Mesenchymal stem cell (in vitro differentiated cells and primary cell): ENCODE measurements at regions not wholly inside any gene's neighbourhood (a gene's known extent, or its start where the extent isn't known, plus 50 kb on each side); places are given as distances from the start of the nearest gene placed in this dataset.
"Not testable (repeated sequence)": the region's sequence is repeated elsewhere in the genome, so short reads cannot be mapped to it uniquely, and the experiment has no call there.

ENCODE experiments used
- DNase-seq: peaks from one replicate; pipeline ENCODE4 v3.0.0-alpha.2; 2013
- H2AFZ ChIP-seq: one replicate; pipeline ENCODE4 v1.6.1; 2013; ENCODE audit warnings: low read depth, mild to moderate bottlenecking, control low read depth, inconsistent platforms, low read length, moderate library complexity
- H2AK5ac ChIP-seq: 2 replicates; pipeline ENCODE4 v1.6.1; 2013; ENCODE audit warnings: low read length, moderate library complexity, mild to moderate bottlenecking, inconsistent platforms; ENCODE audit not compliant: severe bottlenecking
- H2BK120ac ChIP-seq: one replicate; pipeline ENCODE4 v1.6.1; 2013; ENCODE audit warnings: low read depth, mild to moderate bottlenecking, inconsistent platforms, low read length, moderate library complexity
- H2BK12ac ChIP-seq, 2 experiments: one replicate each; pipeline ENCODE4 v1.6.1; 2013; ENCODE audit warnings: inconsistent platforms in 2 of 2, low read length in 2 of 2, mild to moderate bottlenecking in 2 of 2, moderate library complexity in 2 of 2, control low read depth in 1 of 2
- H2BK15ac ChIP-seq: one replicate; pipeline ENCODE4 v1.6.1; 2013; ENCODE audit warnings: mild to moderate bottlenecking, low read depth, inconsistent platforms; ENCODE audit not compliant: poor library complexity, severe bottlenecking
- H2BK5ac ChIP-seq: 2 replicates; pipeline ENCODE4 v1.6.1; 2013; ENCODE audit warnings: low read depth, mild to moderate bottlenecking, low read length, control low read depth, inconsistent platforms; ENCODE audit not compliant: poor library complexity, severe bottlenecking
- H3K14ac ChIP-seq, 2 experiments: one replicate each; pipeline ENCODE4 v1.6.1; 2013; ENCODE audit warnings: inconsistent platforms in 2 of 2, low read length in 2 of 2, control low read depth in 1 of 2, mild to moderate bottlenecking in 1 of 2, moderate library complexity in 1 of 2
- H3K18ac ChIP-seq, 2 experiments: one replicate each; pipeline ENCODE4 v1.6.1; 2013; ENCODE audit warnings: inconsistent platforms in 2 of 2, low read length in 2 of 2, control low read depth in 1 of 2, low read depth in 1 of 2, mild to moderate bottlenecking in 1 of 2
- H3K23ac ChIP-seq, 2 experiments: one replicate each; pipeline ENCODE4 v1.6.1; 2013; ENCODE audit warnings: inconsistent platforms in 2 of 2, low read length in 2 of 2, mild to moderate bottlenecking in 2 of 2, moderate library complexity in 2 of 2, control low read depth in 1 of 2
- H3K27ac ChIP-seq: 2 replicates; pipeline ENCODE4 v1.5.1; 2013; ENCODE audit warnings: mild to moderate bottlenecking, moderate library complexity, low read length, control low read depth, inconsistent platforms; ENCODE audit not compliant: poor library complexity, severe bottlenecking
- H3K27me3 ChIP-seq, 2 experiments: 2 replicates each; pipeline versions ENCODE4 v1.6.1 to v1.7.0; 2013; ENCODE audit warnings: low read length in 2 of 2, mild to moderate bottlenecking in 2 of 2, moderate library complexity in 2 of 2, control low read depth in 1 of 2, inconsistent platforms in 1 of 2; ENCODE audit not compliant: control insufficient read depth in 1 of 2, insufficient read depth in 1 of 2
- H3K36me3 ChIP-seq, 2 experiments: 2 replicates each; pipeline versions ENCODE4 v1.6.1 to v1.7.0; 2013; ENCODE audit warnings: low read length in 2 of 2, control low read depth in 1 of 2, inconsistent platforms in 1 of 2, low read depth in 1 of 2, mild to moderate bottlenecking in 1 of 2; ENCODE audit not compliant: insufficient read depth in 2 of 2, control insufficient read depth in 1 of 2
- H3K4ac ChIP-seq, 2 experiments: one replicate each; pipeline ENCODE4 v1.6.1; 2013; ENCODE audit warnings: inconsistent platforms in 2 of 2, low read length in 2 of 2, mild to moderate bottlenecking in 2 of 2, moderate library complexity in 2 of 2, control low read depth in 1 of 2, low read depth in 1 of 2
- H3K4me1 ChIP-seq: 2 replicates; pipeline ENCODE4 v1.6.1; 2013; ENCODE audit warnings: low read depth, low read length, control low read depth; ENCODE audit not compliant: control insufficient read depth, insufficient read depth
- H3K4me2 ChIP-seq: 2 replicates; pipeline ENCODE4 v1.6.1; 2013; ENCODE audit warnings: low read length, mild to moderate bottlenecking, inconsistent platforms; ENCODE audit not compliant: poor library complexity, severe bottlenecking
- H3K4me3 ChIP-seq, 2 experiments: 2 replicates each; pipeline versions ENCODE4 v1.5.1 to v1.7.0; 2013; ENCODE audit warnings: low read length in 2 of 2, mild to moderate bottlenecking in 2 of 2, control low read depth in 1 of 2, low read depth in 1 of 2; ENCODE audit not compliant: insufficient read depth in 1 of 2
- H3K79me1 ChIP-seq: replicated peaks from 2 replicates; pipeline ENCODE4 v1.6.1; 2013; ENCODE audit warnings: mild to moderate bottlenecking, control low read depth, low read length, inconsistent platforms; ENCODE audit not compliant: poor library complexity, severe bottlenecking
- H3K9ac ChIP-seq: 2 replicates; pipeline ENCODE4 v1.7.0; 2013; ENCODE audit warnings: mild to moderate bottlenecking, low read length, moderate library complexity
- H3K9me3 ChIP-seq: 2 replicates; pipeline ENCODE4 v1.7.0; 2013; ENCODE audit warnings: mild to moderate bottlenecking, low read length; ENCODE audit not compliant: control insufficient read depth
- H4K8ac ChIP-seq: one replicate; pipeline ENCODE4 v1.6.1; 2013; ENCODE audit warnings: inconsistent platforms, mild to moderate bottlenecking, low read length, moderate library complexity
- H4K91ac ChIP-seq: one replicate; pipeline ENCODE4 v1.6.1; 2013; ENCODE audit warnings: mild to moderate bottlenecking, low read length, inconsistent platforms
- WGBS: methylation state at CpG from one replicate; pipeline ENCODE4 v1.1.7; 2013; ENCODE audit warnings: mixed read lengths; 5-methylcytosine and 5-hydroxymethylcytosine counted together

DNA sequence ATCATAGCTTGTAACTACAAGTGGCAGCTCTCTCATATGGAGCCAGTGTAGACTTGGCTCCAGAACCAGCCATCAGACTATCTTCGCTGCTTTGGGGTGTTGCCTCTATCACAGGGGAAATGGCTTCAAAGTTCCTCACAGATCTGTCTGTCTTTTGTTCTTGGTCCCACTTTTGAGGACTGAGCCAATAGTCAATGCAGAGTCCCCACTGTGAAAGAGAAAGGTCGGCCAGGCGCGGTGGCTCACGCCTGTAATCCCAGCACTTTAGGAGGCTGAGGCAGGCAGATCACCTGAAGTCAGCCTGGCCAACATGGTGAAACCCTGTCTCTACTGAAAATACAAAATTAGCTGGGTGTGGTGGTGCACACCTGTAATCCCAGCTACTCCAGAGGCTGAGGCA lies 86.9 kb upstream of the FZD7 start:
- not testable (repeated sequence) for H2BK12ac ChIP-seq, H2AFZ ChIP-seq, H3K36me3 ChIP-seq, H3K4me3 ChIP-seq, H3K27ac ChIP-seq, H3K4ac ChIP-seq, DNase-seq, H3K4me1 ChIP-seq, H3K9me3 ChIP-seq, H2BK15ac ChIP-seq, H3K14ac ChIP-seq, H3K18ac ChIP-seq, H3K9ac ChIP-seq, H2BK120ac ChIP-seq, H3K23ac ChIP-seq, H2AK5ac ChIP-seq, H2BK5ac ChIP-seq, H3K79me1 ChIP-seq, H3K4me2 ChIP-seq, H4K91ac ChIP-seq, H4K8ac ChIP-seq
- WGBS: 97% methylated on average over 5 of the region's 5 CpGs
- peaks cover 0 to 42% of the 10 kb centered on the region in 2 experiments for H3K27me3 ChIP-seq

DNA sequence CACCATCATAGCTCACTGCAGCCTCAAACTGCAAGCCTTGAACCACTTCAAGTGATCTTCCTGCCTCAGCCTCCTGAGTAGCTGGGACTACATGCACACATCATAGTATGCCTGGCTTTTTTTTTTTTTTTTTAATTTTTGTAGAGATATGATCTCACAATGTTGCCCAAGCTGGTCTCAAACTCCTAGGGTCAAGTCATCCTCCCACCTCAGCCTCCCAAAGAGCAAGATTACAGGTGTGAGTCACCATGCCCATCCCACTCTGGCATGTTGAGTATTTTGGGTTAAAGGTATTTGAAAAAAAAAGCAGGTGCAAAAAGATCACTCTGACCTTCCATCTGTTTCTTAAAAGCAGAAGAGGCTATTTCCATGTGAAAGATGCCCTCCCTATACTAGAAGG lies 86.4 kb upstream of the FZD7 start:
- no peak overlapping the region for H2BK120ac ChIP-seq
- no peak overlapping the region for H3K27ac ChIP-seq
- no peak overlapping the region for H4K8ac ChIP-seq
- no peak for DNase-seq
- H3K4me2 ChIP-seq: no peak overlapping the region
- no peak overlapping the region for H3K4me3 ChIP-seq
- H3K9me3 ChIP-seq: no peaks in the 10 kb centered on the region
- no peak overlapping the region for H2BK15ac ChIP-seq
- H3K23ac ChIP-seq: no peak overlapping the region
- H3K9ac ChIP-seq: no peak overlapping the region
- no peak overlapping the region for H3K18ac ChIP-seq
- no peak overlapping the region for H4K91ac ChIP-seq
- no peaks in the 10 kb centered on the region for H3K79me1 ChIP-seq
- no peak overlapping the region for H2BK12ac ChIP-seq
- H2BK5ac ChIP-seq: no peak overlapping the region
- H2AK5ac ChIP-seq: no peak overlapping the region
- peaks cover 0 to 41% of the 10 kb centered on the region in 2 experiments for H3K27me3 ChIP-seq
- no peak overlapping the region for H3K4ac ChIP-seq
- H2AFZ ChIP-seq: no peak overlapping the region
- H3K4me1 ChIP-seq: peaks cover 3% of the 10 kb centered on the region
- no peaks in the 10 kb centered on the region for H3K36me3 ChIP-seq
- no peak overlapping the region for H3K14ac ChIP-seq

DNA sequence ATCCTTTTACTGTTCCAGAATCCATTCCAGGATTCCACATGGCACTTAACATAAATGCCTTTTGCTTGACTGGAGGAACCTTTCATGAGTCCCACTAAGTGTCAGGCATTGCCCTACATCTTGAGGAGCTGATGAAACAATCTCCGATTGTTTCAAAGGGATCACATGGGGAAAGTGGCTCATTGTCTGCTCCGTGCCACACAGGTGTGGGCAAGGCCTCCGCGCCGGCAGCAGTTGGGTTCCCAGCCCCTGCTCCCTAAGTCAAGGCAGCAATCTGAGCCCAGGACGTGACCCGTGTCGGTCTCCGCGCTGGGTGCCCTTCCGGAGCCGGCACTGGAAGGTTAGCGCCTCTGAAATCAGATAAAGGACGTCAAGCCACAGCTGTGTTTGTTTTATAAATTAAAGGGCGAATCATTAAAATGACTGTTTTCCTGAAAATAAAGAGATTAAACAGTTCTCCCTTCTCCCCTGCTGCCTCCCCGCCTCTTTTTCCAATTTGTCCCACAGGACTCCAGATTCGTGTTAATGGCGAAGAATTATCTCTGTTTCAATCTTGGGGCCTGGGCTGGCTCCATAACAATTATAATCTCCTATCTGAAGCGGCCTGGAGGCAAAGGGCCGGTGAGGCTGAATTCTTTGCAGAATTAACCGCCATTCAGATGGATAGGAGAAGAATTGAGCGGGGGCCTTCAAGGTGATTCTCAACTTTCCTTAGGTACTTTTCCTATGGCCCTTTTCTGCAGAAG lies 84.3 kb upstream of the FZD7 start:
- WGBS: 25% methylated on average over 19 of the region's 22 CpGs
- Histone ChIP-seq H2AFZ (peak overlapping the region; percentile 36), H3K18ac (peak overlapping the region in 1 of 2 experiments; percentile 31), H3K36me3 (no peaks in the 10 kb centered on the region), H2BK12ac (no peak overlapping the region), H3K9me3 (no peaks in the 10 kb centered on the region), H3K4me2 (peak overlapping the region; percentile 18), H2BK15ac (no peak overlapping the region), H2AK5ac (no peak overlapping the region), H2BK120ac (no peak overlapping the region), H4K91ac (no peak overlapping the region), H3K23ac (no peak overlapping the region), H4K8ac (no peak overlapping the region), H3K27ac (no peak overlapping the region), H3K14ac (no peak overlapping the region), H2BK5ac (no peak overlapping the region), H3K4me3 (no peak overlapping the region), H3K79me1 (no peaks in the 10 kb centered on the region), H3K27me3 (peaks cover 0 to 53% of the 10 kb centered on the region in 2 experiments), H3K4me1 (peaks cover 4% of the 10 kb centered on the region), H3K9ac (no peak overlapping the region), H3K4ac (no peak overlapping the region)
- peak; percentile 34 for DNase-seq

DNA sequence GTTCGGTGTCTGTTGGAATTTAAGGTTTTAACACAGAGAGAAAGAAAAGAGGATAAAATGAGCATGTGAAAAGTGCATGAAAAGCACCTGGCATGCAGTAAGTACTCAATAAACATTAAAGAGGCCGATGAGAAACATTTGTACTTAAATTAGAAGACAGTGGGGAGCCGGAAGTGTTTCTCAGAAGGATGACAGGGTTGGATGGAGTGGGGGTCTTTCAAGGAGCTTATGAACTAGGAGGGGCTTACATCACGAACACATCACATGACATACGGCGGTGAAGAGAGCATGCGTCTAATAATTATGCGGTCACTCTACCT lies 83.8 kb upstream of the FZD7 start:
- Histone ChIP-seq H2BK15ac (no peak overlapping the region), H3K36me3 (no peaks in the 10 kb centered on the region), H3K4me1 (peaks cover 4% of the 10 kb centered on the region), H2BK12ac (no peak overlapping the region), H4K91ac (no peak overlapping the region), H3K9me3 (no peaks in the 10 kb centered on the region), H2BK5ac (no peak overlapping the region), H3K23ac (no peak overlapping the region), H3K4me2 (no peak overlapping the region), H3K14ac (no peak overlapping the region), H3K18ac (no peak overlapping the region), H3K27me3 (peaks cover 0 to 58% of the 10 kb centered on the region in 2 experiments), H3K9ac (no peak overlapping the region), H4K8ac (no peak overlapping the region), H2AK5ac (no peak overlapping the region), H3K4me3 (no peak overlapping the region), H2AFZ (no peak overlapping the region), H2BK120ac (no peak overlapping the region), H3K4ac (no peak overlapping the region), H3K79me1 (no peaks in the 10 kb centered on the region), H3K27ac (no peak overlapping the region)
- DNase-seq: no peak
- WGBS: 79% methylated on average over 8 of the region's 8 CpGs
